NCI-H1436 (cell line): ENCODE measurements at regions not wholly inside any gene's neighbourhood (a gene's known extent, or its start where the extent isn't known, plus 50 kb on each side); places are given as distances from the start of the nearest gene placed in this dataset.

Experiments
- DNase-seq: peaks from one replicate; lab custom pipeline; 2025; lab: John Stamatoyannopoulos, UW

DNA sequence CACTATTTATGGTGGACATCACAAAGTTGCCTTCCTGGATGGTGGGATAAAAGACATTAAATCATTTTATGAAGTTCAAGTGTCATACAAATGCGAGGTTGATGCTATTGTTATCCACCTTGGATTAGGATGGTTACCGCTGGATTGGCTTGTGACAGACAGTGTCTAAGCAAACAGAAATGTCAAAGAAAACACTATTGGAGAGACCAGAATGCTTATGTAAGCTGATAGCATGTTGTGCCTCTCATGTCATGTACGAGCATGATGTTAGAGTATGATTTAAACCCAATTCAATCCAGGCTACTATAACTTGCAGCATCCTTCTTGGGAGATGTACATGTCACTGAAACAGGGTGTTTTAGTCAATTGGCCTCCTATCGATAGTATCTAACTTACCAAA, 178.8 kb upstream of the C9orf72 start:
- DNase-seq: no peak

- DNase-seq: no peak
Observed at GRCh38 chr9:27755846-27756245, 182.6 kb upstream of the C9orf72 start.

GRCh38 chr9:27756418-27756817, 183.1 kb upstream of the C9orf72 start:
- no peak for DNase-seq

GRCh38 chr9:27763831-27764230, 190.6 kb upstream of the C9orf72 start:
- DNase-seq: no peak

DNA sequence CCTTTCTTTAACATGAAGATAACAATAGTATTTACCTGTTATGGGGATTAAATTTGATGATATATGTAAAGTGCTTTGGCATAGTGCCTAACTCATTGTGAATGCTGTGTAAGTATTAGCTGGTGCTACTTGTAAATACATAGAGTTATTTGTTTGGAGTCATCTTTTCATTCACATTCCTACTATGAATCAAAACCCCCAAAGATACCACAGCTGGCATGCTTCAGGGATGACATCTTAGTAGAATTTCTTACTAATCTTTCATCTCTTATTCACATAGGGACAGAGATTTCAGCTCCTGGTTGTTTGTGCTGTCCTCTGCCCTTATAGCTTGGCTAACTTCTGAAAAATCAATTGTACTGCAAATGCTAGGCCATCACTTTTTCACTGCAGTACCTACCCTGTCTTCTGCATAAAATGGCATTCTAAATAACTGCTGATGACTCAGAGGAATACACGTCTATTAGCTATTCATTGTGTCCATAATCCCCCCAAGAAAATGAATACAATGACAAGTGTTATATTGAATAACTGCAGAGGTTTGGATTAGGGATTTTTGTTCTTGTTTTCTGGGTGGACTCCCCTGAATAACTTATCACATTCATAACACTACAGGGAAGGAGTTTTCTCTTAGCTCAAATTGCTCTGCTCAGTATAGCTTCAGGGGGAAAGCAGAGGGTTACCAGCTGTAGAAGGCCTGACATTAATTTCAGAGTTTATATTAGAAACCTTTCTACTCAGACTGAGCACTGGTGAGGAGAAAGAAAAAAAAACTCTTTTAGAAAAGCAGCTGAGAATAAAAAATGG, 192.2 kb upstream of the C9orf72 start:
- DNase-seq: no peak

GRCh38 chr9:27766073-27766835, 193.0 kb upstream of the C9orf72 start:
- no peak for DNase-seq

DNA sequence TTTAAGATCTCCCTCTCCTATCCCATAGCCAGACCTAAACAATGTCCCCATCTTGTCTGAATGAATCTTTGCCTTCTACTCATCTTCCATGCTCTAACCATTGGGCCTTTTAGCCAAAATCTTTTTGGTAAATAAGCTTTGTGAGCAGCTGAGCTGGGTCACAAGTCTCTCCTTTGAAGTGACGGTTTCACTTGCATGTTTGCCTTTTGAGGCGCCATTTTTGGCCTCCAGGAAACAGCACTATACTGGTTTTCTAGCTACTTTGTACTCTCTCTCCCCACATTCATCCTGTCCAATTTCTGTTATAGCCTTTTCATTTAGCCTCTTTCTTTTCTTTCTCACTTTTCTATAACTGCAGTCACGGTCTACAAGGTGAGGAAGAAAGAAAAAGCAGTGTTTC, 195.5 kb upstream of the C9orf72 start:
- DNase-seq: no peak

GRCh38 chr9:27770541-27770940, 197.3 kb upstream of the C9orf72 start:
- no peak for DNase-seq

DNA sequence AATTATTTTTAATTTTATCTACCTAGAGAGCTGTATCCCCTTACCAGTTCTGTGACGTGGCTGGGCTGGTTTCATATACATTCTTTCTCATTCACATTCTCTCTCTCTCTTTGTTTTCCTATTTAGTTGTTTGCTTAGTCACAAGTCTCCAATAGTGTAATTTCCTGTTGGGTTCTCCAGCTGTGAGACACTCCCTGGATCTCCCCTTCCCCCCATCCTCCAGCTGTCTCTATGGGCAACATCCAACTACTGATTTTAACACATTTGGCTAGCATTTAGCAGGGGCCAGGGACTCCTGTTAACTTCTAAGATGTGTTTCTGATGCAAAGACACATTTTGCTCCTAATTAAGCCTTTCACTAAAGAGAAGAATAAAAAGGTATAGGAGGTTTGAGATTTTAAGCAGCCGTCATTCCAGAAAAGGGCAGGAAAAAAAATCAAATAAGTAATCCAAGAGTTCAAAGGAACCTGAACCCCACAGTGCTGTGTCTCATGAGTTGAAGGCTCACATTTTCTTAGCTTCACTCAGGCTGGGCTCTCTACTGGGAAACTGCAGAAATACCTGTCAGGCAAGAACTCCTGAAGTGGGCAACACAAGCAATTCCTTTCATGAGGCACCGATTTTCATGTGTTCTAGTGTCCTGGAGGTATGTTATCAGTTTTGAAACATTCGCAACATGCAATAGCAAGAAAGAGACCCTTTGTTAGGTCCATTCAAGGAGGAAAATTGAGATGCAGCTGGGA, 198.7 kb upstream of the C9orf72 start:
- DNase-seq: no peak

DNA sequence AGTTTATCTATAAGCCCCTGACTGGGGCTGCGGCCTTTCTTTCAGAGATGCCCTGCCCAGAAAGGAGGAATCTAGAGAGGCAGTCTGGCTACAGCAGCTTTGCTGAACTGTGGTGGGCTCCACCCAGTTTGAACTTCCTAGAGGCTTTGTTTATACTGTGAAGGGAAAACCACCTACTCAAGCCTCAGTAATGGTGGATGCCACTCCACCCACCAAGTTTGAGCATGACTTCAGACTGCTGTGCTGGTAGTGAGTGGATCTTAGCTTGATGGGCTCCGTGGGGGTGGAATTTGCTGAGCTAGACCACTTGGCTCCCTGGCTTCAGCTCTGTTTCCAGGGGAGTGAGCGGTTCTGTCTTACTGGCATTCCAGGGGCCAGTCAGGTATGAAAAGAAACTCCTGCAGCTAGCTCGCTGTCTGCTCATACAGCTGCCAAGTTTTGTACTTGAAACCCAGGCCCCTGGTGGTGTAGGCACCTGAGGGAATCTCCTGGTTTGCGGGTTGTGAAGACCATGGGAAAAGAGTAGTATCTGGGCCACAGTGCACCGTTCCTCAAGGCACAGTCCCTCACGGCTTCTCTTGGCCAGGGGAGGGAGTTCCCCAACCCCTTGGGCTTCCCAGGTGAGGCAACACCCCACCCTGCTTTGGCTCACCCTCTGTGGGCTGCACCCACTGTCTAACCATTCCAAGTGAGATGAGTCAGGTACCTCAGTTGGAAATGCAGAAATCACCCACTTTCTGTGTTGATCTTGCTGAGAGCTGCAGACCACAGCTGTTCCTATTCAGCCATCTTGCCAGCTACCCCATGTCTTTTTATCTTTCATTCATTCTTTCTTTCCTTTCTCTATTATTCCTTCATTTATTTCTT, 211.8 kb upstream of the C9orf72 start:
- no peak for DNase-seq

GRCh38 chr9:27785714-27786100, 212.4 kb upstream of the C9orf72 start:
- no peak for DNase-seq

DNA sequence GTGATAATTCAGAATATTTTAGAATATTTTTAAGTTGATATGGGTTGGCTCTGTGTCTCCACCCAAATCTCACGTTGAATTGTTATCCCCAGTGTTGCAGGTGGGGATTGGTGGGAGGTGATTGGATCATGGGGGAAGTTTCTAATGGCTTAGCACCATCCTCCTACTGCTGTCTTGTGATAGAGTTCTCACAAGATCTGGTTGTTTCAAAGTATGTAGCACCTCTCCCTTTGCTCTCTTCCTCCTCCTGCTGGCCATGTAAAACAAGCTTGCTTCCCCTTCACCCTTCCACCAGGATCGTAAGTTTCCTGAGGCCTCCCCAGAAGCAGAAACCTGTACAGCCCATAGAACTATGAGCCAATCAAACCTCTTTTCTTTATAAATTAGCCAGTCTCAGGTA, 214.6 kb upstream of the C9orf72 start:
- DNase-seq: no peak

DNA sequence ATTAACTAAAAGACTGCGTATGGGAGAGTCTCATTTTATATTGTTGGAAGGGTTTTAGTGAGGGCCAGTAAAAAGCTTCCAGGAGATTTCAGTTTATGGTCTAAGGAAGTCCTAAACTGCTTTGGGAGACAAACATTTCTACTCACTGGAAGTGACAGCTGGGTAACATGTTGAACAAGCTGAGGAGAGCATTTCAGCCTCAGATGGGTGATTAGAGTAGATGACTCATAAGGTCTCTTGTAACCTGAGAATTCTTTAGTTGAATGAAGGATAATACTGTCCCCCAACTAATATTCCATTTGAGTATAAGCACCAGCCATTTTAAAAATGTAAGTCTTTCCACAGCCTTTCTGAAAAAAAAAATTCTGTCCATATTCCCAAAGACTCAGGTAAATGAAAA, 218.0 kb upstream of the C9orf72 start:
- no peak for DNase-seq

DNA sequence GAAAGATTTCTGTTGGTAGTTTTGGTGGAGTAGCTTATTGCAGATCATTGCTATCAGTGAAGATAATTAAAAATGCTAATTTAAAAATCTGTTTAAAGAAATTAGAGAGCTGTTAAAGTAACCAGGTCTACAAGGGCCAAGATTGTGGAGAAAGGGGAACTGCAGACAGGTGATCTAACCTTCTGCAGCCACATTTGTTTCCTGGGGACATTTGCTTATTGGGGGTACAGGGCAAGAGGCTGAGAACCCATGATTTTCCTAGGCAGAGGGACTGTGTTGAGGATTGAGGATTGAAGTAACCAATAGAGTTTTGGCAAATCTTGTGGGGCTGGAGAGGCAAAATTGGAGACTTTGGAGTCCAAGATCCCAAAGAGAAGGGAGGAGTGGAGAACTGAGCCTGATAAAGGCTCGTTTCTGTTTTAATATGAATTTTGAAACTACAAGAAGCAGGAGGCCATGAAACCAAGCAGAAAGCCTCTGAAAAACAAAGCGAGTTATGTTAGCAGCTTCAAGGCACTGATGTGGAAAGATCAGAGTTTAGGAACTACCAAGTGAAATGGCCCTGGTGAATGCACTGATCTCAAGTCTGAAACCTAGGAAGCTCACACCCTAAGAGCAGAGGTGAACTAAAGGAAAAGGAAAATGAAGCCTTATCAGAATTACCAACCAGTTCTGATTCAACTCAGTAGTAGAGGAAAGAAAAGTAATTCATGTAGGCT, 219.8 kb upstream of the C9orf72 start:
- DNase-seq: no peak

DNA sequence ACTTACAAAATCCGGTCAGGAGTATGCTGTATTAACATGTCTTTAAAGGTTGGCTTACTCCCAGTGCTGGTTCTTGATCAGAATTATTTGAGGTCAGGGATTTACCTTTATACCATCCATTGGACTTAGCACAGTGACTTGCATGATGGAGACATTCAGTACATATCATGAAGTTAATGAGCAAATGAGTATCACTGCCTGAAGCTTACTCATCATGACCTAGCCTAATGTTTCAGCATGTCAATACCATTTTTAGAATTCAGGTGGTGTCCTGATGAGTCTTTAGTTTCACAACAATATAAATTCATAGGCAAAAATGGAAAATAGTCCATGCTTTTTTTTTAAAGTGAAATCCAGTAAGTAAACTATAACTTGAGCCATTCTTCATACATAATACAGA, 226.0 kb upstream of the C9orf72 start:
- no peak for DNase-seq

DNA sequence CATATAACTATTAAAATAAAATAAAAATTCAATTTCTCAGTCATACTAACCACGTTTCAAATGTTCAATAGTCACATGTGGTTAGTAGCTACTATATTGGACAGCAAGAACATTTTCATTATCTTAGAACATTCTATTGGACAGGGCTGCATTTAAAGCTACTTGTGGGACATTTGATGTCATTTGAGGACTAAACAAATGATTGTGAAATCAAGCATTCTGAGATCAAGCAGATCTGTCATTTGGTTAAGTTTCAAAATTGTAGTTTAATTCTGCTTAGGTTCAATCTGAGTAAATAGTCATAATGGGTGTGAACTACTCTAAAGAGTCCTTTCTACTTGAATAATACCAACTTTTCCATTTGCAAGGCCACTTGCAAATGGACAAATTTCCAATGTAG, 226.9 kb upstream of the C9orf72 start:
- DNase-seq: no peak

GRCh38 chr9:27800692-27801370, 227.6 kb upstream of the C9orf72 start:
- DNase-seq: no peak

GRCh38 chr9:27801545-27801944, 228.3 kb upstream of the C9orf72 start:
- no peak for DNase-seq

GRCh38 chr9:27802418-27802817, 229.1 kb upstream of the C9orf72 start:
- no peak for DNase-seq

DNA sequence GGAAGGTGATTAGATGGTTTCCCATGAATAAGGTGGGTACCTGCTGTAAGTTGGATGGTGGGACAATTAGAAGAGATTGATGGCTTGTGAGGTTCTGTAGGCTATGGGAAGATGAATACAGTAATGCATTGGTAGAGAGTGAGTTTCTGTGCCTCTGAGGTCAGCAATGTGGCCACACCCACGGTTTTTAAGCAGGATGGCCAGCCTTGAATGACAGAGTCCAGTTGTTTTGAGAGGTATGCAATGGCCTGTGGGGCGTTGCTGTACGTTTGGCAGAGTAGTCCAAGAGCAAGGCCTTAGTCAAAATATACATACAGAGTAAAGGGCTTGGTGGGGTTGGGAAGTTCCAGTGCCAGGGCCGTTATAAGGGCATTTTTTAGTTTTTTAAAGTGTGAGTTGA, 235.6 kb upstream of the C9orf72 start:
- DNase-seq: no peak

DNA sequence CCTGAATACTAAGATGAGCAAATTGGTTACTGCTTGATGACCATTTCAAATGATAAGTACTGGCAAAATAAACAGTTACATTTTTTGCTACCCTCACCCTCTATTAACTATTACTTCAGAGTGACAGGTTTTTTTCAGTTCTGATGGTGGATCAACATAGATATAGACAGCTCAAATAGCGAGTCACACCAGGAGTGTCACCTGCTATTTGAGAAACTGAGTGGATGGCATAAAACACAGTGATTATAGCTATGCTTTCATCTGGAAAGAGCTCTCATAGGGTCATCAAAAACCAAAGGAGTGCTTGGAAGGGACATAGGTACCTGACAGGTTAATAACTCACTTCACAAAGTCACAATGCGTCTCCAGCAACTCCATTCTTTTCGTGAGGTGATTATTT, 244.5 kb upstream of the C9orf72 start:
- DNase-seq: no peak
